ENCODE measurements at regions not wholly inside any gene's neighbourhood (a gene's known extent, or its start where the extent isn't known, plus 50 kb on each side); places are given as distances from the start of the nearest gene placed in this dataset.

- in situ Hi-C loops (cut with MboI; ENCODE audit: low pct_ligation_motif_present in 1 of 4, low pct_unique_long_range_greater_than_20kb in 1 of 4, low sequenced_read_pairs in 3 of 4), result no loop called here
- DNase-seq, result no peak
- Histone ChIP-seq H3K4me3 (no peak overlapping the region), H3K9me3 (peaks cover 0 to 8% of the 10 kb centered on the region in 2 donors), H3K27ac (no peak overlapping the region), H3K4me1 (peaks cover 0 to 3% (median 0%) of the 10 kb centered on the region in 4 donors), H3K27me3 (no peaks in the 10 kb centered on the region), H3K36me3 (no peaks in the 10 kb centered on the region)
- intact Hi-C loops (cut with DNase I; ENCODE audit: low total_unique reads), result no loop called here
- TF ChIP-seq POLR2AphosphoS5 (IDR thresholded peaks at IDR 0.05), result no peak
- no peak for TF ChIP-seq EP300 (IDR thresholded peaks at IDR 0.05; ENCODE audit: low read depth)
- TF ChIP-seq CTCF (IDR thresholded peaks at IDR 0.05), result no peak
- no peak for TF ChIP-seq POLR2A (IDR thresholded peaks at IDR 0.05)
- WGBS, 2 donors (ENCODE audit: low coverage in 1 of 2), result 78 to 93% methylated on average over 1 of the region's 1 CpG
These were observed 115.7 kb downstream of the SPATA31D1 start for GRCh38 chr9:82104252-82104651.

GRCh38 chr9:82105729-82106128, 117.2 kb downstream of the SPATA31D1 start:
- Histone ChIP-seq H3K36me3 (no peaks in the 10 kb centered on the region), H3K4me1 (peaks cover 0 to 3% (median 0%) of the 10 kb centered on the region in 4 donors), H3K27ac (no peak overlapping the region), H3K4me3 (no peak overlapping the region), H3K27me3 (no peaks in the 10 kb centered on the region), H3K9me3 (peaks cover 0 to 4% of the 10 kb centered on the region in 2 donors)
- WGBS, 2 donors (ENCODE audit: low coverage in 1 of 2), result 69 to 76% methylated on average over 3 of the region's 3 CpGs
- no peak for TF ChIP-seq EP300 (IDR thresholded peaks at IDR 0.05; ENCODE audit: low read depth)
- no peak for TF ChIP-seq POLR2A (IDR thresholded peaks at IDR 0.05)
- TF ChIP-seq POLR2AphosphoS5 (IDR thresholded peaks at IDR 0.05), result no peak
- TF ChIP-seq CTCF (IDR thresholded peaks at IDR 0.05), result no peak
- in situ Hi-C loops (cut with MboI; ENCODE audit: low pct_ligation_motif_present in 1 of 4, low pct_unique_long_range_greater_than_20kb in 1 of 4, low sequenced_read_pairs in 3 of 4), result no loop called here
- intact Hi-C loops (cut with DNase I; ENCODE audit: low total_unique reads), result no loop called here
- DNase-seq, result no peak

- Histone ChIP-seq H3K4me1 (peaks cover 0 to 3% (median 0%) of the 10 kb centered on the region in 4 donors), H3K27me3 (no peaks in the 10 kb centered on the region), H3K9me3 (no peaks in the 10 kb centered on the region), H3K27ac (no peak overlapping the region), H3K36me3 (no peaks in the 10 kb centered on the region), H3K4me3 (no peak overlapping the region)
- in situ Hi-C loops (cut with MboI; ENCODE audit: low pct_ligation_motif_present in 1 of 4, low pct_unique_long_range_greater_than_20kb in 1 of 4, low sequenced_read_pairs in 3 of 4), result no loop called here
- intact Hi-C loops (cut with DNase I; ENCODE audit: low total_unique reads), result no loop called here
- DNase-seq, result no peak
- TF ChIP-seq POLR2AphosphoS5 (IDR thresholded peaks at IDR 0.05) (no peak), POLR2A (IDR thresholded peaks at IDR 0.05) (no peak)
These were observed 118.0 kb downstream of the SPATA31D1 start for GRCh38 chr9:82106536-82106935.

GRCh38 chr9:82108474-82108873, 119.9 kb downstream of the SPATA31D1 start:
- DNase-seq, result no peak
- WGBS, 2 donors (ENCODE audit: low coverage in 1 of 2), result 33 to 63% methylated on average over 1 of the region's 1 CpG
- intact Hi-C loops (cut with DNase I; ENCODE audit: low total_unique reads) (no loop called here), in situ Hi-C loops (cut with MboI; ENCODE audit: low pct_ligation_motif_present in 1 of 4, low pct_unique_long_range_greater_than_20kb in 1 of 4, low sequenced_read_pairs in 3 of 4) (no loop called here)
- Histone ChIP-seq H3K27me3 (no peaks in the 10 kb centered on the region), H3K4me1 (peaks cover 0 to 3% (median 0%) of the 10 kb centered on the region in 4 donors), H3K9me3 (no peaks in the 10 kb centered on the region), H3K36me3 (no peaks in the 10 kb centered on the region), H3K27ac (no peak overlapping the region), H3K4me3 (no peak overlapping the region)
- TF ChIP-seq POLR2A (IDR thresholded peaks at IDR 0.05) (no peak), EP300 (IDR thresholded peaks at IDR 0.05; ENCODE audit: low read depth) (no peak), POLR2AphosphoS5 (IDR thresholded peaks at IDR 0.05) (no peak), CTCF (IDR thresholded peaks at IDR 0.05) (no peak)

DNA sequence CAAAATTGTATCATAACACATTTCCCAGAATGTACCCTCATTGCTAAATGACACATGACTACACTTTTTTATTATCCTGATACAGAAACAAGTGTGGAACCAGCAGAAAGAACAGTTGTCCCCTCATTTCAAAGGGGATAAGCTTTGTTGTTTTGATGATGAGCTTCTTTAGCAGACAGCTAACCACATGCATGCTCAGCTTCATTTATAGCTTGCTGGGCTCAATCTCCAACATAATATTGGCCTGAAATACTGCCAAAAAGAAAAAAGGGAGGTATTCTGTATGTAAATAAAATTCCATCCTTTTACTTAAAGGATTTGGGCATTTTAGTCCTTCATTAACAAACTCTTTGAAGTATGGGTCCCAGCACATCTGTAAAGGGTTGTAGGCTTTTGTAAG, 120.4 kb downstream of the SPATA31D1 start:
- H3K4me1 ChIP-seq, result peaks cover 0 to 3% (median 0%) of the 10 kb centered on the region in 4 donors
- H3K27me3 ChIP-seq, result no peaks in the 10 kb centered on the region
- no peak overlapping the region for H3K27ac ChIP-seq
- in situ Hi-C loops (cut with MboI; ENCODE audit: low pct_ligation_motif_present in 1 of 4, low pct_unique_long_range_greater_than_20kb in 1 of 4, low sequenced_read_pairs in 3 of 4) (no loop called here), intact Hi-C loops (cut with DNase I; ENCODE audit: low total_unique reads) (no loop called here)
- H3K9me3 ChIP-seq, result no peaks in the 10 kb centered on the region
- no peak for TF ChIP-seq CTCF (IDR thresholded peaks at IDR 0.05)
- no peak for TF ChIP-seq POLR2A (IDR thresholded peaks at IDR 0.05)
- no peak for TF ChIP-seq EP300 (IDR thresholded peaks at IDR 0.05; ENCODE audit: low read depth)
- no peak for TF ChIP-seq POLR2AphosphoS5 (IDR thresholded peaks at IDR 0.05)
- no peaks in the 10 kb centered on the region for H3K36me3 ChIP-seq
- no peak overlapping the region for H3K4me3 ChIP-seq
- DNase-seq, result no peak

All from transverse colon (tissue), 4 donors.